Activated naive CD4-positive, alpha-beta T cell treated with anti-CD3 and anti-CD28 coated beads for 36 hours (primary cell): ENCODE measurements at regions not wholly inside any gene's neighbourhood (a gene's known extent, or its start where the extent isn't known, plus 50 kb on each side); places are given as distances from the start of the nearest gene placed in this dataset.
"Not testable (repeated sequence)": the region's sequence is repeated elsewhere in the genome, so short reads cannot be mapped to it uniquely, and the experiment has no call there.

Experiments
- CTCF ChIA-PET: fragments of 350-600 bp; sonication (Branson Sonifier 250); formaldehyde crosslinking; loops from one replicate; lab custom pipeline; 2021; ENCODE audit warnings: antibody characterized with exemption; lab: Charles Lee
- DNase-seq: peaks from one replicate; pipeline ENCODE4 v3.0.0-alpha.2; 2020
- H3K27ac Mint-ChIP-seq: one replicate; pipeline ENCODE4 v1.8.0; 2021; ENCODE audit warnings: mild to moderate bottlenecking, mixed read lengths
- H3K27me3 Mint-ChIP-seq: one replicate; pipeline ENCODE4 v1.8.0; 2021; ENCODE audit warnings: low read depth, mixed read lengths
- H3K36me3 Mint-ChIP-seq: one replicate; pipeline ENCODE4 v1.8.0; 2021; ENCODE audit warnings: low read depth, mixed read lengths
- H3K4me1 Mint-ChIP-seq: one replicate; pipeline ENCODE4 v1.8.0; 2021; ENCODE audit warnings: low read depth, mixed read lengths
- H3K4me3 Mint-ChIP-seq: one replicate; pipeline ENCODE4 v1.8.0; 2021; ENCODE audit warnings: mild to moderate bottlenecking, moderate library complexity, mixed read lengths
- H3K9me3 Mint-ChIP-seq: one replicate; pipeline ENCODE4 v1.8.0; 2021; ENCODE audit warnings: mixed read lengths
- intact Hi-C: fragments of 100-400 bp; cut with micrococcal nuclease; formaldehyde crosslinking; loops from one replicate; pipeline ENCODE4 v1.15.1; 2023

GRCh38 chr1:21385022-21385421 lies 54.9 kb upstream of the NBPF3 start:
- CTCF ChIA-PET: no interaction called here

GRCh38 chr1:21384620-21385019 lies 55.3 kb upstream of the NBPF3 start:
- Mint-ChIP-seq H3K27me3 (peaks cover 4% of the 10 kb centered on the region), H3K9me3 (no peaks in the 10 kb centered on the region), H3K4me1 (no peaks in the 10 kb centered on the region), H3K27ac (no peak overlapping the region), H3K4me3 (no peak overlapping the region), H3K36me3 (no peaks in the 10 kb centered on the region)
- intact Hi-C loops: loop anchor here (1.0 kb wide), 1 partner anchor 50 kb away; no protein-coding TSS in a partner anchor
- CTCF ChIA-PET: no interaction called here
- DNase-seq: no peak

More at GRCh38 chr1:21385022-21385421, 54.9 kb upstream of the NBPF3 start:
- Mint-ChIP-seq H3K27ac (no peak overlapping the region), H3K27me3 (peaks cover 6% of the 10 kb centered on the region), H3K4me3 (no peak overlapping the region), H3K36me3 (no peaks in the 10 kb centered on the region), H3K4me1 (peaks cover 3% of the 10 kb centered on the region), H3K9me3 (no peaks in the 10 kb centered on the region)
- DNase-seq: no peak
- intact Hi-C loops: loop anchor here (1.0 kb wide), 1 partner anchor 49 kb away; no protein-coding TSS in a partner anchor

- peaks cover 4% of the 10 kb centered on the region for H3K27me3 Mint-ChIP-seq
- intact Hi-C loops: no loop called here
- H3K4me1 Mint-ChIP-seq: no peaks in the 10 kb centered on the region
- H3K4me3 Mint-ChIP-seq: no peak overlapping the region
- H3K36me3 Mint-ChIP-seq: no peaks in the 10 kb centered on the region
- CTCF ChIA-PET: no interaction called here
- H3K9me3 Mint-ChIP-seq: no peaks in the 10 kb centered on the region
- no peak overlapping the region for H3K27ac Mint-ChIP-seq
- no peak for DNase-seq
Measured at GRCh38 chr1:21383785-21384401, 56.0 kb upstream of the NBPF3 start.

GRCh38 chr1:21381354-21381753 lies 58.6 kb upstream of the NBPF3 start:
- CTCF ChIA-PET: interaction anchor here (1.0 to 1.1 kb wide), 3 partner anchors 12 to 165 kb away, joined by 3 to 4 read pairs (median 3); no protein-coding TSS in a partner anchor
- H3K27ac Mint-ChIP-seq: no peak overlapping the region
- H3K36me3 Mint-ChIP-seq: no peaks in the 10 kb centered on the region
- H3K4me1 Mint-ChIP-seq: no peaks in the 10 kb centered on the region
- peaks cover 4% of the 10 kb centered on the region for H3K27me3 Mint-ChIP-seq
- H3K4me3 Mint-ChIP-seq: no peak overlapping the region
- no peak for DNase-seq
- intact Hi-C loops: no loop called here
- H3K9me3 Mint-ChIP-seq: peaks cover 3% of the 10 kb centered on the region

- H3K27me3 Mint-ChIP-seq, DNase-seq, H3K9me3 Mint-ChIP-seq, H3K4me3 Mint-ChIP-seq, H3K4me1 Mint-ChIP-seq, intact Hi-C loops, H3K36me3 Mint-ChIP-seq, H3K27ac Mint-ChIP-seq: not testable (repeated sequence)
- CTCF ChIA-PET: interaction anchor here (0.7 to 1.1 kb wide), 2 partner anchors 148 to 1136 kb away, joined by 3 to 4 read pairs; no protein-coding TSS in a partner anchor
Measured at GRCh38 chr1:21380147-21380546, 59.8 kb upstream of the NBPF3 start.

GRCh38 chr1:21379571-21379970 lies 60.4 kb upstream of the NBPF3 start:
- H3K27me3 Mint-ChIP-seq: peaks cover 4% of the 10 kb centered on the region
- H3K4me3 Mint-ChIP-seq: no peak overlapping the region
- no peaks in the 10 kb centered on the region for H3K36me3 Mint-ChIP-seq
- intact Hi-C loops: loop anchor here (10.0 kb wide), 1 partner anchor 115 kb away; no protein-coding TSS in a partner anchor
- no peak for DNase-seq
- H3K27ac Mint-ChIP-seq: no peak overlapping the region
- CTCF ChIA-PET: interaction anchor here (0.6 to 0.7 kb wide), 2 partner anchors 747 to 1136 kb away, joined by 3 read pairs; no protein-coding TSS in a partner anchor
- peaks cover 3% of the 10 kb centered on the region for H3K9me3 Mint-ChIP-seq
- no peaks in the 10 kb centered on the region for H3K4me1 Mint-ChIP-seq

GRCh38 chr1:21378705-21379494 lies 61.0 kb upstream of the NBPF3 start:
- Mint-ChIP-seq H3K4me1 (no peaks in the 10 kb centered on the region), H3K36me3 (no peaks in the 10 kb centered on the region), H3K27me3 (peaks cover 4% of the 10 kb centered on the region), H3K4me3 (no peak overlapping the region), H3K9me3 (peaks cover 3% of the 10 kb centered on the region), H3K27ac (no peak overlapping the region)
- CTCF ChIA-PET: interaction anchor here (0.6 kb wide), 1 partner anchor 747 kb away, joined by 3 read pairs; no protein-coding TSS in a partner anchor
- DNase-seq: no peak
- intact Hi-C loops: loop anchor here (10.0 kb wide), 1 partner anchor 116 kb away; no protein-coding TSS in a partner anchor

- H3K27me3 Mint-ChIP-seq: no peaks in the 10 kb centered on the region
- no peaks in the 10 kb centered on the region for H3K36me3 Mint-ChIP-seq
- no peaks in the 10 kb centered on the region for H3K9me3 Mint-ChIP-seq
- peaks cover 8% of the 10 kb centered on the region for H3K4me1 Mint-ChIP-seq
- H3K4me3 Mint-ChIP-seq: no peak overlapping the region
- DNase-seq: no peak
- CTCF ChIA-PET: interaction anchor here (0.5 to 5.5 kb wide), 5 partner anchors 10 to 157 kb away, joined by 3 to 106 read pairs (median 4); no protein-coding TSS in a partner anchor
- intact Hi-C loops: loop anchor here (10.0 kb wide), 1 partner anchor 122 kb away; no protein-coding TSS in a partner anchor
- no peak overlapping the region for H3K27ac Mint-ChIP-seq
Measured at GRCh38 chr1:21372383-21372782, 67.6 kb upstream of the NBPF3 start.

GRCh38 chr1:21369905-21370304 lies 70.0 kb upstream of the NBPF3 start:
- DNase-seq: no peak
- Mint-ChIP-seq H3K4me3 (no peak overlapping the region), H3K27me3 (no peaks in the 10 kb centered on the region), H3K9me3 (no peaks in the 10 kb centered on the region), H3K27ac (no peak overlapping the region), H3K36me3 (no peaks in the 10 kb centered on the region), H3K4me1 (peaks cover 8% of the 10 kb centered on the region)
- CTCF ChIA-PET: interaction anchor here (0.6 to 5.5 kb wide), 12 partner anchors 99 to 594 kb away, joined by 3 to 106 read pairs (median 4); no protein-coding TSS in a partner anchor
- intact Hi-C loops: loop anchor here (2.0 to 10.0 kb wide), 2 partner anchors 99 to 125 kb away; no protein-coding TSS in a partner anchor

GRCh38 chr1:21368515-21369289 lies 71.2 kb upstream of the NBPF3 start:
- Mint-ChIP-seq H3K36me3 (no peaks in the 10 kb centered on the region), H3K4me3 (no peak overlapping the region), H3K4me1 (peaks cover 12% of the 10 kb centered on the region), H3K9me3 (no peaks in the 10 kb centered on the region), H3K27ac (peak overlapping the region; percentile 43), H3K27me3 (no peaks in the 10 kb centered on the region)
- peak; percentile 70 for DNase-seq
- intact Hi-C loops: loop anchor here (1.0 kb wide), 3 partner anchors 113 to 151 kb away; no protein-coding TSS in a partner anchor
- CTCF ChIA-PET: interaction anchor here (0.6 to 5.5 kb wide), 36 partner anchors 12 to 1302 kb away, joined by 3 to 106 read pairs (median 4); no protein-coding TSS in a partner anchor

GRCh38 chr1:21367973-21368514 lies 71.9 kb upstream of the NBPF3 start:
- not testable (repeated sequence) for H3K36me3 Mint-ChIP-seq, H3K9me3 Mint-ChIP-seq, H3K27me3 Mint-ChIP-seq, DNase-seq, H3K27ac Mint-ChIP-seq, H3K4me3 Mint-ChIP-seq
- CTCF ChIA-PET: interaction anchor here (0.6 to 5.5 kb wide), 36 partner anchors 9 to 671 kb away, joined by 3 to 106 read pairs (median 4); no protein-coding TSS in a partner anchor
- peaks cover 12% of the 10 kb centered on the region for H3K4me1 Mint-ChIP-seq
- intact Hi-C loops: loop anchor here (1.0 kb wide), 3 partner anchors 113 to 151 kb away; no protein-coding TSS in a partner anchor
